Esophagus squamous epithelium (tissue), 5 donors: ENCODE measurements at regions not wholly inside any gene's neighbourhood (a gene's known extent, or its start where the extent isn't known, plus 50 kb on each side); places are given as distances from the start of the nearest gene placed in this dataset.

Experiments used
- DNase-seq: peaks from one replicate; lab custom pipeline; 2025; lab: John Stamatoyannopoulos, UW
- H3K27ac ChIP-seq, 4 donors: fragments of 200-600 bp; sonication (generic); one replicate each; pipeline ENCODE4 v1.5.1; 2016 to 2019; ENCODE audit warnings: mild to moderate bottlenecking in 1 of 4
- H3K27me3 ChIP-seq, 4 donors: fragments of 200-600 bp; sonication (generic); 1 replicate in 3 of 4; 2 replicates in 1 of 4; pipeline versions ENCODE4 v1.5.1 to v1.6.0; 2017 to 2021; ENCODE audit warnings: antibody characterized with exemption in 1 of 4
- H3K36me3 ChIP-seq, 3 donors: fragments of 200-600 bp; sonication (generic); one replicate each; pipeline ENCODE4 v1.5.1; 2016 to 2019
- H3K4me1 ChIP-seq, 3 donors: fragments of 200-600 bp; sonication (generic); one replicate each; pipeline ENCODE4 v1.5.1; 2017 to 2019
- H3K4me3 ChIP-seq, 4 donors: fragments of 200-600 bp; sonication (generic); 1 replicate in 3 of 4; 2 replicates in 1 of 4; pipeline ENCODE4 v1.5.1; 2016 to 2019; ENCODE audit warnings: mild to moderate bottlenecking in 2 of 4, moderate library complexity in 1 of 4
- H3K9me3 ChIP-seq, 3 donors: fragments of 200-600 bp; sonication (generic); one replicate each; pipeline ENCODE4 v1.5.1; 2016 to 2019
- POLR2A ChIP-seq, 4 donors: fragments of 450-650 bp; IDR thresholded peaks; one replicate each; pipeline ENCODE4 v1.6.1; 2017; ENCODE audit warnings: antibody characterized with exemption in 4 of 4, mild to moderate bottlenecking in 4 of 4, moderate library complexity in 3 of 4
- WGBS, 2 donors: methylation state at CpG; one replicate each; pipeline ENCODE4 v1.1.5; 2018; 5-methylcytosine and 5-hydroxymethylcytosine counted together
- intact Hi-C: fragments of 100-400 bp; cut with DNase I; formaldehyde crosslinking; loops from one replicate; pipeline ENCODE4 v1.15.0; 2022
- TF ChIP-seq, protein P1 (sequence below), 6 experiments: fragments of 450-650 bp in 4 of 6; fragments of 200-600 bp in 2 of 6; sonication (generic) in 2 of 6; IDR thresholded peaks; one replicate each; pipeline ENCODE4 v1.5.1; 2016 to 2019; ENCODE audit warnings: antibody characterized with exemption in 6 of 6, mild to moderate bottlenecking in 4 of 6, moderate library complexity in 4 of 6
- donor health status: DM: yes; HTN: yes; CAD: no.

DNA sequence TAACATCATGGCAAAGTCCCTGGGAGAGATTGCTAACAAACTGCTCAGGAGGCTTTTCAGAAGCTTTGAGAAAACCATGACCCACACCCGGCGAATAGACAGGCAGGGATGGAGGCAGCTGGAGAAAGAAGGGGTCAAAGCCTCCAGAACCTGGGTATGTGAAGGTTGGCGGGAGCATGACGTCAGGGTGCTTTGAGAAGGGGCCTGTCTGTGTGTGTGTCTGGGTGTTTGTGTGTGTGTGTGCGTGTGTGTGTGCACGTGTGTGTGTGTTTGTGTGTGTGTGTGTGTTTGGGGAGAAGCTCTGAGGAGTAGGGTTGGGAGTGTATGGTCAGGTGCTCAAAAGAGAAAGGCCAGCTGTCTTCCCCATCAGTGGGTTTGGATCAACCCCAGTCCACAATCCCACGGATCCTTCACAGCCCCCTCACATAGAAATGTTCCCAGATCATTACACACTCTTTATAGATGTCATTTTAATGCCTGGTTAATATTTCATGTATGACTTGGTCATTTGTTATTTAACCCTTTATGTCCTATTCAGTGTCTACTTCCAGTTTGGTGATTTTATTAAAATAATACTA is 254.1 kb upstream of the SMIM21 start:
- DNase-seq: no peak
- TF ChIP-seq, protein P1, sequence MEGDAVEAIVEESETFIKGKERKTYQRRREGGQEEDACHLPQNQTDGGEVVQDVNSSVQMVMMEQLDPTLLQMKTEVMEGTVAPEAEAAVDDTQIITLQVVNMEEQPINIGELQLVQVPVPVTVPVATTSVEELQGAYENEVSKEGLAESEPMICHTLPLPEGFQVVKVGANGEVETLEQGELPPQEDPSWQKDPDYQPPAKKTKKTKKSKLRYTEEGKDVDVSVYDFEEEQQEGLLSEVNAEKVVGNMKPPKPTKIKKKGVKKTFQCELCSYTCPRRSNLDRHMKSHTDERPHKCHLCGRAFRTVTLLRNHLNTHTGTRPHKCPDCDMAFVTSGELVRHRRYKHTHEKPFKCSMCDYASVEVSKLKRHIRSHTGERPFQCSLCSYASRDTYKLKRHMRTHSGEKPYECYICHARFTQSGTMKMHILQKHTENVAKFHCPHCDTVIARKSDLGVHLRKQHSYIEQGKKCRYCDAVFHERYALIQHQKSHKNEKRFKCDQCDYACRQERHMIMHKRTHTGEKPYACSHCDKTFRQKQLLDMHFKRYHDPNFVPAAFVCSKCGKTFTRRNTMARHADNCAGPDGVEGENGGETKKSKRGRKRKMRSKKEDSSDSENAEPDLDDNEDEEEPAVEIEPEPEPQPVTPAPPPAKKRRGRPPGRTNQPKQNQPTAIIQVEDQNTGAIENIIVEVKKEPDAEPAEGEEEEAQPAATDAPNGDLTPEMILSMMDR (IDR thresholded peaks at IDR 0.05): no peak
- no peak for TF ChIP-seq POLR2A (IDR thresholded peaks at IDR 0.05)
- Histone ChIP-seq H3K27me3 (no peaks in the 10 kb centered on the region), H3K9me3 (no peaks in the 10 kb centered on the region), H3K4me1 (no peaks in the 10 kb centered on the region), H3K4me3 (no peak overlapping the region), H3K27ac (no peak overlapping the region), H3K36me3 (no peaks in the 10 kb centered on the region)
- 80 to 91% methylated on average over 7 of the region's 7 CpGs for WGBS, 2 donors
- intact Hi-C loops: no loop called here

DNA sequence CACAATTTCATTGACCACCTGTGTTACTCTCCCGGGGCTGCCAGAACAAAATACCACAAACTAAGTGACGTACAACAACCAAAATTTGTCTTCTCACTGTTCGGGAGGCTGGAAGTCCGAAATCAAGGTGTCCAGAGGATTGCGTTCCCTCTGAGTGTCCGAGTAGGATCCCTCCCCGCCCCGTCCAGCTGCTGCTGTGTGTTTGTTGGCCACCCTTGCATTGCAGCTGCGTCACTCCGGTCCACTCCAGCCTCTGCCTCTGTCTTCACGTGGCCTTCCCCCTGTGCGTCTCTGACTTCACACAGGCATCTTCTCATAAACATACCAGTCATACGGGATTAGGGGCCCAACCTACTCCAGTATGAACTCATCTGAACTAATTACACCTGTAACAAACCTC is 251.8 kb upstream of the SMIM21 start:
- Histone ChIP-seq H3K4me3 (no peak overlapping the region), H3K27ac (no peak overlapping the region), H3K36me3 (no peaks in the 10 kb centered on the region), H3K27me3 (no peaks in the 10 kb centered on the region), H3K9me3 (no peaks in the 10 kb centered on the region), H3K4me1 (no peaks in the 10 kb centered on the region)
- DNase-seq: peak; percentile 3
- intact Hi-C loops: no loop called here
- 81% methylated on average over 13 of the region's 13 CpGs for WGBS, 2 donors
- TF ChIP-seq POLR2A (IDR thresholded peaks at IDR 0.05): no peak
- TF ChIP-seq, protein P1 (IDR thresholded peaks at IDR 0.05): no peak

DNA sequence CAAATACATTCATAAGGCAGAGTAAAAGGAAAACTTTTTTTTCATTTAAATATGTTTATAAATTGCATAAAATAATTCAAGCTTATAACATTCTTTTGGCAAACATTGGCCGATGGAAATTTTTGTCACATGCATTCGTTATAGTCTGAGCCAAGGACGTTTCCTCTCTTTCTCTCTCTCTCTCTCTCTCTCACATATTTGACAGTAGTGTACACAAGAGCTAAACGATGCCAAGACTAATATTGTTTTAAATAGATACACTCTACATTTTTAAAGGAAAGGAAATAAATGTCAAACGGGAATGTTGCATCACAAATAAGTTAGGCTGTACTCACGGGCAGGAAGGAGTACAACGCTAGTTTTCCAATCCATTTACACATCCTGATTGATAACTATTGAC is 251.1 kb upstream of the SMIM21 start:
- no peaks in the 10 kb centered on the region for H3K27me3 ChIP-seq
- no peaks in the 10 kb centered on the region for H3K9me3 ChIP-seq
- H3K36me3 ChIP-seq: no peaks in the 10 kb centered on the region
- no peak for TF ChIP-seq POLR2A (IDR thresholded peaks at IDR 0.05)
- TF ChIP-seq, protein P1 (IDR thresholded peaks at IDR 0.05): no peak
- 13 to 15% methylated on average over 7 of the region's 7 CpGs for WGBS, 2 donors
- no peak overlapping the region for H3K4me3 ChIP-seq
- no peaks in the 10 kb centered on the region for H3K4me1 ChIP-seq
- intact Hi-C loops: no loop called here
- H3K27ac ChIP-seq: no peak overlapping the region
- no peak for DNase-seq

DNA sequence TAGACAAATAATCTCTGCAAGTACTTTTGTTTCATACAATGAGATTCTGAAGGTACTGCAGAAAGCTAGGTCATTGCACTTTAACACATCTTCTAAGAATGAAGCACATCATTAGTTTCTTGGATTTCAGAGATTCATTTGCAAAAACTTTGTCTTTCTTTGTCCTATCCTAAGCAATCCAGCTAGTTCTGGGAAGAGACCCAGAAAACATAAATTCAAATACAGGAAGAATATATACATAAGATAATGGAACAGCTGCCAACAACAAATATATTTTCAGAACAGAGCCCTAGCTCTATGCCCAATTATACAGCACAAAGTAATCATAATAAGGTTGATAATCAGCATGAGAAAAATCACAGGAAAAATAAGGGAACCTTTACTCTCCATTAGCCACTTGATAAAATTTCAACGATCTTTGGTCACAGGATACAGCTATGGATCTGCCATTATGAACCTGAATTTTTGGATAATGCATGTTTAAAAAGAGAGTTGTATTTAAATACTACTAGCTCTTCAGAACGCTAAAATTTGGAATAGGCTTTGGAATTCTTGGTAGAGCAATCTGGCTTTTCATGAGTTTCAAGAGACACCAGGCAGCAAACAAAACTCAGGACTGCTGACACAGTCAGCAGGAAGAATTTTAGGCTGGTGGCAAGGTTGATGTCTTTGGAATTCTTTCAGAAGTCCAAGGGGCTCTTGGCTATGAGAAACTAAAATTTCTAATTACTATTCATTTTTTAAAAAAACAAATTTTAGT is 250.4 kb upstream of the SMIM21 start:
- no peaks in the 10 kb centered on the region for H3K4me1 ChIP-seq
- no peak overlapping the region for H3K4me3 ChIP-seq
- H3K9me3 ChIP-seq: no peaks in the 10 kb centered on the region
- DNase-seq: no peak
- H3K27me3 ChIP-seq: no peaks in the 10 kb centered on the region
- 58 to 59% methylated on average over 2 of the region's 2 CpGs for WGBS, 2 donors
- H3K27ac ChIP-seq: no peak overlapping the region
- TF ChIP-seq POLR2A (IDR thresholded peaks at IDR 0.05): no peak
- TF ChIP-seq, protein P1 (IDR thresholded peaks at IDR 0.05): no peak
- intact Hi-C loops: no loop called here
- no peaks in the 10 kb centered on the region for H3K36me3 ChIP-seq

DNA sequence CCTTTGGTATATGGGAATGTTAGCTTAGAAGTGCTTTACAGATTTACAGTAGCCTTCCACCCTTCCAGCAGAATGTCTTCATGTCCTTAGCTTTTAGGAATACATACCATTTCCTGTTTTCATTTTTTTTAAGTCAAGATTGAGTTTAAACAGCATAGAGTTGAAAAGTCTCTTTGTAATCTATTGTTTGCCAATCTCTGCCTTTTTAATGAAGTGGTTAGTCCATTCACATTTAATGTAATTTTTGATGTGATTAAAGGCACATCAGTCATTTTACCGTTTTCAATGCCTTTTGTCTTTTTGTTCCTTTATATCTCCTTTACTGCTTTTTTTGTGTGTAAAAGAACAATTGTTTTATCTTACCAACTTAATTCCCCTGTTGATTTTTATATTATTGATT is 233.4 kb upstream of the SMIM21 start:
- intact Hi-C loops: no loop called here
- Histone ChIP-seq H3K4me1 (no peaks in the 10 kb centered on the region), H3K27ac (no peak overlapping the region), H3K27me3 (no peaks in the 10 kb centered on the region), H3K36me3 (no peaks in the 10 kb centered on the region), H3K9me3 (peaks cover 0 to 8% (median 0%) of the 10 kb centered on the region in 3 donors), H3K4me3 (no peak overlapping the region)
- TF ChIP-seq POLR2A (IDR thresholded peaks at IDR 0.05): no peak
- TF ChIP-seq, protein P1 (IDR thresholded peaks at IDR 0.05): no peak
- 60 to 63% methylated on average over 1 of the region's 1 CpG for WGBS, 2 donors
- no peak for DNase-seq
